Uterus (tissue), 2 donors: ENCODE measurements at regions not wholly inside any gene's neighbourhood (a gene's known extent, or its start where the extent isn't known, plus 50 kb on each side); places are given as distances from the start of the nearest gene placed in this dataset.

ENCODE experiments used
- CTCF ChIP-seq, 4 experiments: fragments of 200-600 bp in 2 of 4; fragments of 450-650 bp in 2 of 4; sonication (generic) in 2 of 4; IDR thresholded peaks; one replicate each; pipeline ENCODE4 v1.5.1; 2016 to 2019; ENCODE audit warnings: antibody characterized with exemption in 4 of 4, mild to moderate bottlenecking in 2 of 4, moderate library complexity in 1 of 4
- POLR2A ChIP-seq, 2 donors: fragments of 450-650 bp; IDR thresholded peaks; one replicate each; pipeline ENCODE4 v1.6.1; 2016; ENCODE audit warnings: antibody characterized with exemption in 2 of 2, mild to moderate bottlenecking in 1 of 2, moderate library complexity in 1 of 2

GRCh38 chr3:178172121-178172520, 364.1 kb upstream of the KCNMB2 start:
- TF ChIP-seq POLR2A (IDR thresholded peaks at IDR 0.05): no peak
- no peak for TF ChIP-seq CTCF (IDR thresholded peaks at IDR 0.05)
